GM23338 (cell line): ENCODE measurements at regions not wholly inside any gene's neighbourhood (a gene's known extent, or its start where the extent isn't known, plus 50 kb on each side); places are given as distances from the start of the nearest gene placed in this dataset.

Experiments
- ATAC-seq: fragments of 200-7000 bp; cut with Tn5 transposase; 3 replicates; pipeline ENCODE4 v1.9.1; 2020
- DNase-seq: peaks from one replicate; pipeline ENCODE4 v3.0.0-alpha.2; 2015; ENCODE audit warnings: low spot score
- H2AFZ ChIP-seq: fragments of 200-600 bp; sonication (generic); 2 replicates; pipeline ENCODE4 v1.8.0; 2016; ENCODE audit warnings: antibody characterized with exemption, mild to moderate bottlenecking, moderate library complexity
- H3F3A ChIP-seq: fragments of 200-600 bp; sonication (generic); replicated peaks from 2 replicates; pipeline ENCODE4 v1.8.0; 2017; ENCODE audit warnings: antibody characterized with exemption, mixed run types, low read depth
- H3K27ac ChIP-seq: fragments of 200-600 bp; sonication (generic); 2 replicates; pipeline ENCODE4 v1.6.1; 2016; ENCODE audit warnings: low read depth
- H3K27me3 ChIP-seq: fragments of 200-600 bp; sonication (generic); 2 replicates; pipeline ENCODE4 v1.8.0; 2016; ENCODE audit warnings: mild to moderate bottlenecking, mixed run types, moderate library complexity; ENCODE audit not compliant: insufficient read depth
- H3K36me3 ChIP-seq: fragments of 200-600 bp; sonication (generic); 2 replicates; pipeline ENCODE4 v1.8.0; 2016; ENCODE audit warnings: mild to moderate bottlenecking; ENCODE audit not compliant: insufficient read depth
- H3K4me1 ChIP-seq: fragments of 200-600 bp; sonication (generic); 2 replicates; pipeline ENCODE4 v1.8.0; 2016; ENCODE audit warnings: mild to moderate bottlenecking, moderate library complexity; ENCODE audit not compliant: insufficient read depth
- H3K4me2 ChIP-seq: fragments of 200-600 bp; sonication (generic); 2 replicates; pipeline ENCODE4 v1.7.1; 2017; ENCODE audit warnings: mixed run types
- H3K4me3 ChIP-seq: fragments of 200-600 bp; sonication (generic); 2 replicates; pipeline ENCODE4 v1.6.1; 2016; ENCODE audit warnings: mixed run types
- H3K79me2 ChIP-seq: fragments of 200-600 bp; sonication (generic); replicated peaks from 2 replicates; pipeline ENCODE4 v1.8.0; 2017; ENCODE audit warnings: mild to moderate bottlenecking; ENCODE audit not compliant: insufficient read depth
- H3K9me2 ChIP-seq: fragments of 200-600 bp; sonication (generic); 2 replicates; pipeline ENCODE4 v1.8.0; 2017; ENCODE audit not compliant: insufficient read depth
- H4K20me1 ChIP-seq: fragments of 200-600 bp; sonication (generic); replicated peaks from 2 replicates; pipeline ENCODE4 v1.8.0; 2017; ENCODE audit warnings: mild to moderate bottlenecking; ENCODE audit not compliant: insufficient read depth
- H3K27ac Mint-ChIP-seq: 2 replicates; pipeline ENCODE4 v1.8.0; 2020; ENCODE audit warnings: inconsistent platforms, mild to moderate bottlenecking, moderate library complexity, mixed read lengths
- H3K27me3 Mint-ChIP-seq: 3 replicates; pipeline ENCODE4 v1.8.0; 2022; ENCODE audit warnings: low read depth, mild to moderate bottlenecking, moderate library complexity, mixed read lengths, inconsistent platforms; ENCODE audit not compliant: insufficient read depth, poor library complexity
- H3K36me3 Mint-ChIP-seq: 3 replicates; pipeline ENCODE4 v1.8.0; 2021; ENCODE audit warnings: low read depth, mild to moderate bottlenecking, inconsistent platforms, moderate library complexity, mixed read lengths
- H3K4me1 Mint-ChIP-seq: 3 replicates; pipeline ENCODE4 v1.8.0; 2020; ENCODE audit warnings: mild to moderate bottlenecking, inconsistent platforms, mixed read lengths
- H3K4me3 Mint-ChIP-seq: 3 replicates; pipeline ENCODE4 v1.8.0; 2021; ENCODE audit warnings: moderate library complexity, mild to moderate bottlenecking, inconsistent platforms, mixed read lengths
- H3K9me3 Mint-ChIP-seq: 3 replicates; pipeline ENCODE4 v1.8.0; 2020; ENCODE audit warnings: moderate library complexity, mild to moderate bottlenecking, inconsistent platforms, mixed read lengths
- CREB1 ChIP-seq: fragments of 250-450 bp; sonication (Bioruptor Pico); IDR thresholded peaks from 2 replicates; pipeline ENCODE4 v1.5.0; 2020; ENCODE audit warnings: low read depth, mild to moderate bottlenecking, moderate library complexity
- CTCF ChIP-seq, 2 experiments: fragments of 200-600 bp in 1 of 2; sonication (generic) in 1 of 2; conservative IDR thresholded peaks; 2 replicates each; pipeline versions ENCODE4 v1.5.1 to v1.6.1; 2016 to 2017; ENCODE audit warnings: antibody characterized with exemption in 2 of 2, low read depth in 2 of 2, mild to moderate bottlenecking in 2 of 2, moderate library complexity in 1 of 2
- ETS1 ChIP-seq: IDR thresholded peaks from 2 replicates; pipeline ENCODE4 v1.6.1; 2016; ENCODE audit warnings: antibody characterized with exemption
- EZH2 ChIP-seq: fragments of 200-600 bp; sonication (generic); IDR thresholded peaks from one replicate; pipeline ENCODE4 v1.8.0; 2017; ENCODE audit warnings: antibody characterized with exemption, mild to moderate bottlenecking, low read depth; ENCODE audit not compliant: unreplicated experiment
- EZH2phosphoT487 ChIP-seq: fragments of 200-600 bp; sonication (generic); IDR thresholded peaks from one replicate; pipeline ENCODE4 v1.8.1; 2018; ENCODE audit warnings: antibody characterized with exemption; ENCODE audit not compliant: unreplicated experiment
- JUNB ChIP-seq: IDR thresholded peaks from one replicate; pipeline ENCODE4 v1.6.1; 2016; ENCODE audit warnings: antibody characterized with exemption; ENCODE audit not compliant: unreplicated experiment
- NANOG ChIP-seq: IDR thresholded peaks from 2 replicates; pipeline ENCODE4 v1.6.1; 2016; ENCODE audit warnings: antibody characterized with exemption, borderline replicate concordance
- POLR2AphosphoS5 ChIP-seq: IDR thresholded peaks from 2 replicates; pipeline ENCODE4 v1.6.1; 2016; ENCODE audit warnings: antibody characterized with exemption, low read depth
- REST ChIP-seq: IDR thresholded peaks from one replicate; pipeline ENCODE4 v1.6.1; 2018; ENCODE audit warnings: antibody characterized with exemption; ENCODE audit not compliant: unreplicated experiment
- STAT1 ChIP-seq: IDR thresholded peaks from one replicate; pipeline ENCODE4 v1.6.1; 2016; ENCODE audit warnings: antibody characterized with exemption; ENCODE audit not compliant: unreplicated experiment
- ZNF114 ChIP-seq: fragments of 250-450 bp; sonication (Bioruptor Pico); IDR thresholded peaks from 2 replicates; pipeline ENCODE4 v1.5.0; 2020; ENCODE audit warnings: mild to moderate bottlenecking, moderate library complexity
- ZNF331 ChIP-seq: fragments of 250-450 bp; sonication (Bioruptor Pico); IDR thresholded peaks from 2 replicates; pipeline ENCODE4 v1.5.0; 2020; ENCODE audit warnings: low read depth, mild to moderate bottlenecking, moderate library complexity
- ZNF462 ChIP-seq: fragments of 250-450 bp; sonication (Bioruptor Pico); IDR thresholded peaks from 2 replicates; pipeline ENCODE4 v1.5.0; 2020; ENCODE audit warnings: mild to moderate bottlenecking, moderate library complexity

GRCh38 chr6:104143757-104144156, 716.0 kb downstream of the HACE1 start:
- H2AFZ ChIP-seq: no peak overlapping the region
- no peak for ATAC-seq
- peaks cover 2% of the 10 kb centered on the region for H3K27me3 Mint-ChIP-seq
- no peaks in the 10 kb centered on the region for H3K4me1 Mint-ChIP-seq
- H3K9me3 Mint-ChIP-seq: peaks cover 28% of the 10 kb centered on the region
- no peaks in the 10 kb centered on the region for H3F3A ChIP-seq
- TF ChIP-seq CREB1 (CRISPR knock-in tag) (no peak), JUNB (no peak), ZNF114 (CRISPR knock-in tag) (no peak), ZNF462 (no peak), CTCF (conservative IDR thresholded peaks at IDR 0.05; ENCODE audit: low read depth in 2 of 2) (no peak), STAT1 (no peak), ETS1 (no peak), EZH2phosphoT487 (no peak), NANOG (no peak), ZNF331 (CRISPR knock-in tag) (no peak), POLR2AphosphoS5 (no peak), REST (no peak), EZH2 (no peak)
- no peaks in the 10 kb centered on the region for H3K27me3 ChIP-seq
- no peaks in the 10 kb centered on the region for H3K79me2 ChIP-seq
- H3K9me2 ChIP-seq: peaks cover 5% of the 10 kb centered on the region; the same call in 1 of the 2 replicates
- H3K4me3 Mint-ChIP-seq: no peak overlapping the region
- no peaks in the 10 kb centered on the region for H3K4me1 ChIP-seq
- DNase-seq: no peak
- no peak overlapping the region for H3K4me3 ChIP-seq
- no peak overlapping the region for H3K27ac Mint-ChIP-seq
- H3K4me2 ChIP-seq: no peak overlapping the region
- no peaks in the 10 kb centered on the region for H3K36me3 ChIP-seq
- H3K27ac ChIP-seq: no peak overlapping the region
- H3K36me3 Mint-ChIP-seq: peaks cover 20% of the 10 kb centered on the region
- no peaks in the 10 kb centered on the region for H4K20me1 ChIP-seq
